ENCODE measurements at regions not wholly inside any gene's neighbourhood (a gene's known extent, or its start where the extent isn't known, plus 50 kb on each side); places are given as distances from the start of the nearest gene placed in this dataset.

GRCh38 chr20:12055161-12055560, 137.5 kb downstream of the BTBD3 start:
- CTCF ChIA-PET = interaction anchor here (1.5 kb wide), 1 partner anchor 42 kb away, joined by 4 read pairs; no protein-coding TSS in a partner anchor
- Histone ChIP-seq H3K27me3 (ENCODE audit: control insufficient read depth in 2 of 2, insufficient read depth in 2 of 2, low read length in 2 of 2) (no peaks in the 10 kb centered on the region), H3K9ac (replicated peaks; ENCODE audit: extremely low read depth, insufficient read depth, low read length) (no peak overlapping the region), H4K20me1 (replicated peaks; ENCODE audit: control insufficient read depth, extremely low read depth, insufficient read depth, low read length) (no peaks in the 10 kb centered on the region), H3K4me2 (ENCODE audit: insufficient read depth, low read length) (no peak overlapping the region), H3K9me1 (replicated peaks; ENCODE audit: control insufficient read depth, extremely low read depth, insufficient read depth, low read length) (no peaks in the 10 kb centered on the region), H3K36me3 (ENCODE audit: control insufficient read depth in 2 of 2, extremely low read depth in 1 of 2, insufficient read depth in 2 of 2, low read length in 2 of 2) (no peaks in the 10 kb centered on the region), H3K9me3 (replicated peaks; ENCODE audit: control insufficient read depth, insufficient read depth, low read length) (no peaks in the 10 kb centered on the region), H3K4me3 (replicated peaks in 1 of 3; ENCODE audit: insufficient read depth in 1 of 3, low read depth in 1 of 3, low read length in 3 of 3) (no peak overlapping the region), H3K4me1 (ENCODE audit: control insufficient read depth, extremely low read depth, insufficient read depth, low read length) (peaks cover 34% of the 10 kb centered on the region), H2AFZ (ENCODE audit: low read depth, low read length) (no peak overlapping the region), H3K27ac (ENCODE audit: insufficient read depth, low read depth, low read length) (peak overlapping the region; percentile 40), H3K79me2 (ENCODE audit: control insufficient read depth, insufficient read depth, low read length) (no peaks in the 10 kb centered on the region)
- POLR2A ChIA-PET = no interaction called here
- FAIRE-seq (peak; percentile 59), DNase-seq (ENCODE audit: low read depth, low spot score) (peak; percentile 23)
- intact Hi-C loops (cut with micrococcal nuclease) (loop anchor here (10.0 kb wide), 1 partner anchor 600 kb away; no protein-coding TSS in a partner anchor), dilution Hi-C loops (cut with MboI; ENCODE audit: extremely low pct_ligation_motif_present, low sequenced_read_pairs) (no loop called here)
- no TSS peak for BruUV-seq (replicated peaks)
- no peak for TF ChIP-seq JUN (IDR thresholded peaks at IDR 0.05; ENCODE audit: borderline replicate concordance, insufficient read depth, insufficient read length, low read depth)
- TF ChIP-seq FOS (IDR thresholded peaks at IDR 0.05; ENCODE audit: borderline replicate concordance, insufficient read depth, low read length) = no peak
- no peak for TF ChIP-seq POLR2A (IDR thresholded peaks at IDR 0.05; ENCODE audit: low read depth, low read length)

- Histone ChIP-seq H3K27ac (ENCODE audit: insufficient read depth, low read depth, low read length) (no peak overlapping the region), H3K9me3 (replicated peaks; ENCODE audit: control insufficient read depth, insufficient read depth, low read length) (no peaks in the 10 kb centered on the region), H3K4me2 (ENCODE audit: insufficient read depth, low read length) (no peak overlapping the region), H3K36me3 (ENCODE audit: control insufficient read depth in 2 of 2, extremely low read depth in 1 of 2, insufficient read depth in 2 of 2, low read length in 2 of 2) (no peaks in the 10 kb centered on the region), H3K79me2 (ENCODE audit: control insufficient read depth, insufficient read depth, low read length) (no peaks in the 10 kb centered on the region), H3K9ac (replicated peaks; ENCODE audit: extremely low read depth, insufficient read depth, low read length) (no peak overlapping the region), H4K20me1 (replicated peaks; ENCODE audit: control insufficient read depth, extremely low read depth, insufficient read depth, low read length) (no peaks in the 10 kb centered on the region), H3K4me3 (replicated peaks in 1 of 3; ENCODE audit: insufficient read depth in 1 of 3, low read depth in 1 of 3, low read length in 3 of 3) (no peak overlapping the region), H2AFZ (ENCODE audit: low read depth, low read length) (no peak overlapping the region), H3K9me1 (replicated peaks; ENCODE audit: control insufficient read depth, extremely low read depth, insufficient read depth, low read length) (no peaks in the 10 kb centered on the region), H3K27me3 (ENCODE audit: control insufficient read depth in 2 of 2, insufficient read depth in 2 of 2, low read length in 2 of 2) (no peaks in the 10 kb centered on the region), H3K4me1 (ENCODE audit: control insufficient read depth, extremely low read depth, insufficient read depth, low read length) (peaks cover 34% of the 10 kb centered on the region)
- BruUV-seq (replicated peaks) = no TSS peak
- ChIA-PET POLR2A (no interaction called here), CTCF (interaction anchor here (0.7 to 0.9 kb wide), 3 partner anchors 12 to 45 kb away, joined by 3 read pairs; no protein-coding TSS in a partner anchor)
- DNase-seq (ENCODE audit: low read depth, low spot score) = no peak
- dilution Hi-C loops (cut with MboI; ENCODE audit: extremely low pct_ligation_motif_present, low sequenced_read_pairs) (no loop called here), intact Hi-C loops (cut with micrococcal nuclease) (loop anchor here (10.0 kb wide), 1 partner anchor 602 kb away; no protein-coding TSS in a partner anchor)
- TF ChIP-seq GATA2 (IDR thresholded peaks at IDR 0.05; ENCODE audit: insufficient read depth, insufficient read length, low read depth, low read length) (no peak), POLR2AphosphoS5 (IDR thresholded peaks at IDR 0.05; ENCODE audit: insufficient read depth, low read depth, low read length) (no peak), FOS (IDR thresholded peaks at IDR 0.05; ENCODE audit: borderline replicate concordance, insufficient read depth, low read length) (no peak)
- FAIRE-seq = no peak
These were observed 139.1 kb downstream of the BTBD3 start for GRCh38 chr20:12056839-12057238.
